GM21528 (cell line): ENCODE measurements at regions not wholly inside any gene's neighbourhood (a gene's known extent, or its start where the extent isn't known, plus 50 kb on each side); places are given as distances from the start of the nearest gene placed in this dataset.

Source experiments
- ATAC-seq: cut with Tn5 transposase; IDR thresholded peaks from one replicate; pipeline ENCODE4 v1.9.1; 2021; ENCODE audit warnings: mild to moderate bottlenecking, moderate library complexity; ENCODE audit not compliant: unreplicated experiment, low FRiP score

GRCh38 chr4:18858229-18858922 is 836.8 kb upstream of the LCORL start:
- ATAC-seq, result no peak

- ATAC-seq, result no peak
Measured at GRCh38 chr4:18850867-18851266, 829.3 kb upstream of the LCORL start.

GRCh38 chr4:18847249-18847890 is 825.8 kb upstream of the LCORL start:
- no peak for ATAC-seq

- no peak for ATAC-seq
Measured at GRCh38 chr4:18846313-18846712, 824.8 kb upstream of the LCORL start.

- ATAC-seq, result no peak
Measured at GRCh38 chr4:18844726-18845125, 823.2 kb upstream of the LCORL start.

- no peak for ATAC-seq
Measured at GRCh38 chr4:18842431-18842830, 820.9 kb upstream of the LCORL start.

GRCh38 chr4:18840481-18840880 is 818.9 kb upstream of the LCORL start:
- no peak for ATAC-seq

GRCh38 chr4:18816228-18816895 is 794.8 kb upstream of the LCORL start:
- ATAC-seq, result no peak

- ATAC-seq, result no peak
Measured at GRCh38 chr4:18815779-18816173, 794.2 kb upstream of the LCORL start.

GRCh38 chr4:18815081-18815778 is 793.7 kb upstream of the LCORL start:
- no peak for ATAC-seq

GRCh38 chr4:18813771-18814170 is 792.2 kb upstream of the LCORL start:
- ATAC-seq, result no peak

GRCh38 chr4:18813055-18813454 is 791.5 kb upstream of the LCORL start:
- no peak for ATAC-seq

- no peak for ATAC-seq
Measured at GRCh38 chr4:18803781-18804180, 782.2 kb upstream of the LCORL start.

- ATAC-seq, result no peak
Measured at GRCh38 chr4:18798123-18798522, 776.6 kb upstream of the LCORL start.

GRCh38 chr4:18795794-18796193 is 774.2 kb upstream of the LCORL start:
- ATAC-seq, result no peak

GRCh38 chr4:18777190-18777930 is 755.8 kb upstream of the LCORL start:
- ATAC-seq, result no peak

- no peak for ATAC-seq
Measured at GRCh38 chr4:18767921-18768320, 746.4 kb upstream of the LCORL start.

- ATAC-seq, result no peak
Measured at GRCh38 chr4:18756671-18757070, 735.1 kb upstream of the LCORL start.

- ATAC-seq, result no peak
Measured at GRCh38 chr4:18754180-18754579, 732.6 kb upstream of the LCORL start.

GRCh38 chr4:18751083-18751482 is 729.5 kb upstream of the LCORL start:
- no peak for ATAC-seq

GRCh38 chr4:18749391-18749790 is 727.8 kb upstream of the LCORL start:
- no peak for ATAC-seq
